Kidney tubule cell (primary cell): ENCODE measurements at regions not wholly inside any gene's neighbourhood (a gene's known extent, or its start where the extent isn't known, plus 50 kb on each side); places are given as distances from the start of the nearest gene placed in this dataset.

Experiments
- DNase-seq: peaks from one replicate; pipeline ENCODE4 v3.0.0-alpha.2; 2018; ENCODE audit warnings: low spot score

GRCh38 chr18:45168866-45169600 lies 446.2 kb upstream of the SLC14A2 start:
- DNase-seq, result no peak

GRCh38 chr18:45169610-45170009 lies 445.7 kb upstream of the SLC14A2 start:
- DNase-seq, result peak; percentile 78

GRCh38 chr18:45171679-45172191 lies 443.5 kb upstream of the SLC14A2 start:
- DNase-seq, result no peak

GRCh38 chr18:45173327-45173726 lies 441.9 kb upstream of the SLC14A2 start:
- DNase-seq, result no peak

- DNase-seq, result peak; percentile 52
Observed at GRCh38 chr18:45173799-45174519, 441.3 kb upstream of the SLC14A2 start.

GRCh38 chr18:45174629-45175136 lies 440.6 kb upstream of the SLC14A2 start:
- no peak for DNase-seq

GRCh38 chr18:45175511-45175910 lies 439.8 kb upstream of the SLC14A2 start:
- DNase-seq, result no peak

- no peak for DNase-seq
Observed at GRCh38 chr18:45186832-45187231, 428.4 kb upstream of the SLC14A2 start.

- DNase-seq, result no peak
Observed at GRCh38 chr18:45191795-45192194, 423.5 kb upstream of the SLC14A2 start.

- peak; percentile 57 for DNase-seq
Observed at GRCh38 chr18:45197526-45197970, 417.7 kb upstream of the SLC14A2 start.

GRCh38 chr18:45198526-45198925 lies 416.8 kb upstream of the SLC14A2 start:
- no peak for DNase-seq

- DNase-seq, result no peak
Observed at GRCh38 chr18:45201029-45201428, 414.2 kb upstream of the SLC14A2 start.

GRCh38 chr18:45201489-45201888 lies 413.8 kb upstream of the SLC14A2 start:
- DNase-seq, result peak; percentile 15

GRCh38 chr18:45202061-45202460 lies 413.2 kb upstream of the SLC14A2 start:
- no peak for DNase-seq

- DNase-seq, result no peak
Observed at GRCh38 chr18:45203677-45204076, 411.6 kb upstream of the SLC14A2 start.

- no peak for DNase-seq
Observed at GRCh38 chr18:45207328-45207727, 407.9 kb upstream of the SLC14A2 start.

- no peak for DNase-seq
Observed at GRCh38 chr18:45208164-45208563, 407.1 kb upstream of the SLC14A2 start.

- DNase-seq, result peak; percentile 80
Observed at GRCh38 chr18:45212181-45213039, 402.9 kb upstream of the SLC14A2 start.

GRCh38 chr18:45213040-45213333 lies 402.3 kb upstream of the SLC14A2 start:
- DNase-seq, result no peak

GRCh38 chr18:45218436-45218835 lies 396.8 kb upstream of the SLC14A2 start:
- no peak for DNase-seq

- peak; percentile 60 for DNase-seq
Observed at GRCh38 chr18:45221363-45221762, 393.9 kb upstream of the SLC14A2 start.

GRCh38 chr18:45222180-45222579 lies 393.1 kb upstream of the SLC14A2 start:
- no peak for DNase-seq
